ENCODE measurements at regions not wholly inside any gene's neighbourhood (a gene's known extent, or its start where the extent isn't known, plus 50 kb on each side); places are given as distances from the start of the nearest gene placed in this dataset.

DNA sequence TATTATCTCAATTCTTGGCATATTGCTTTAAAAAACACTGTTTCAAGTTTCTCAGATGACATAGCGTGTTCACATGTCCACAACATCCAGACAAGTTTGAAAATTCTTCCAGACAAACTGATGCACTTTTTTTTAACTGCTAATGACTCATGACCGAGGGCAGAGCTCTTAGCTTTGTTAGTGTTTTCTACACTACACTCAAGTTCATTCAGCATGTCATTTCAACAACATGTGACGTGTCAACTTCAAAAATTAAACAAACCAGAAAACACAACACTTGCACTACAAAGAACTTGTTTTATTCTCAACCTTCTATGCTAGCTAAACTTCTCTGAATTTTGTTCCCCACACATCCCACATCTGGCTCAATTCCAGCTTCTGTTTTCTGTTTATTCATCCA, 1186.3 kb upstream of the FLRT2 start:
- H3K27ac ChIP-seq (ENCODE audit: low read depth in 1 of 2, low read length in 1 of 2) = no peak overlapping the region
- peaks cover 0 to 3% (median 0%) of the 10 kb centered on the region in 5 donors for H3K4me1 ChIP-seq (ENCODE audit: control insufficient read depth in 5 of 5, insufficient read depth in 5 of 5, low read length in 5 of 5)
- ATAC-seq (ENCODE audit: insufficient read depth, low FRiP score) (no peak), DNase-seq (peak in 2 of 3 donors; percentile 50 to 54)
- TF ChIP-seq, protein P1, sequence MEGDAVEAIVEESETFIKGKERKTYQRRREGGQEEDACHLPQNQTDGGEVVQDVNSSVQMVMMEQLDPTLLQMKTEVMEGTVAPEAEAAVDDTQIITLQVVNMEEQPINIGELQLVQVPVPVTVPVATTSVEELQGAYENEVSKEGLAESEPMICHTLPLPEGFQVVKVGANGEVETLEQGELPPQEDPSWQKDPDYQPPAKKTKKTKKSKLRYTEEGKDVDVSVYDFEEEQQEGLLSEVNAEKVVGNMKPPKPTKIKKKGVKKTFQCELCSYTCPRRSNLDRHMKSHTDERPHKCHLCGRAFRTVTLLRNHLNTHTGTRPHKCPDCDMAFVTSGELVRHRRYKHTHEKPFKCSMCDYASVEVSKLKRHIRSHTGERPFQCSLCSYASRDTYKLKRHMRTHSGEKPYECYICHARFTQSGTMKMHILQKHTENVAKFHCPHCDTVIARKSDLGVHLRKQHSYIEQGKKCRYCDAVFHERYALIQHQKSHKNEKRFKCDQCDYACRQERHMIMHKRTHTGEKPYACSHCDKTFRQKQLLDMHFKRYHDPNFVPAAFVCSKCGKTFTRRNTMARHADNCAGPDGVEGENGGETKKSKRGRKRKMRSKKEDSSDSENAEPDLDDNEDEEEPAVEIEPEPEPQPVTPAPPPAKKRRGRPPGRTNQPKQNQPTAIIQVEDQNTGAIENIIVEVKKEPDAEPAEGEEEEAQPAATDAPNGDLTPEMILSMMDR (IDR thresholded peaks at IDR 0.05; ENCODE audit: control extremely low read depth, extremely low read depth) = no peak
- 70 to 79% methylated on average over 3 of the region's 3 CpGs for WGBS, 2 donors
- H3K4me3 ChIP-seq = no peak overlapping the region
- H3K36me3 ChIP-seq (ENCODE audit: control insufficient read depth in 4 of 4, insufficient read depth in 4 of 4, low read length in 4 of 4) = no peaks in the 10 kb centered on the region
- H3K9ac ChIP-seq (ENCODE audit: insufficient read depth in 1 of 2, low read length in 2 of 2) = no peak overlapping the region
- peaks cover 0 to 9% (median 0%) of the 10 kb centered on the region in 4 donors for H3K9me3 ChIP-seq (ENCODE audit: control insufficient read depth in 4 of 4, insufficient read depth in 3 of 4, low read length in 3 of 4)
- H3K27me3 ChIP-seq (ENCODE audit: control insufficient read depth in 3 of 3, insufficient read depth in 3 of 3, low read length in 2 of 3) = no peaks in the 10 kb centered on the region

DNA sequence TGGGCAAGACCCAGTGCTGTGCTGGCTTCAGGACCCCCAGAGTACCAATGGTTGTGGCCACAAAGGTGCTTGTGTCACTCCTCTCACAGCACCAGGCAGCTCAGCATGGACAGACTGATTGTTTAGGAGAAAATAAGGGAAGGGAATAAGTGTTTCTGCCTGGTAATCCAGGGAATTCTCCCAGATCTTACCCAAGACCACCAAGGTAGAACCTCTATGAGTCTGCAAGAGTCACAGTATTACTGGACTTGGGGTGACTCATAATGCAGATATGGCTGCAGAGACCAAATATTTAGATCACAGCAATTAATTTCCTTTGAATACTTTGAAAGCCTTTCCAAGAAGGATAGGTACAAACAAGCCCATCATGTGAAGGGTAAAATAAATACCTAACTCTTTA, 1178.3 kb upstream of the FLRT2 start:
- Histone ChIP-seq H3K36me3 (ENCODE audit: control insufficient read depth in 4 of 4, insufficient read depth in 4 of 4, low read length in 4 of 4) (no peaks in the 10 kb centered on the region), H3K4me1 (ENCODE audit: control insufficient read depth in 5 of 5, insufficient read depth in 5 of 5, low read length in 5 of 5) (no peaks in the 10 kb centered on the region), H3K9me3 (ENCODE audit: control insufficient read depth in 4 of 4, insufficient read depth in 3 of 4, low read length in 3 of 4) (peaks cover 0 to 2% (median 0%) of the 10 kb centered on the region in 4 donors), H3K9ac (ENCODE audit: insufficient read depth in 1 of 2, low read length in 2 of 2) (no peak overlapping the region), H3K27ac (ENCODE audit: low read depth in 1 of 2, low read length in 1 of 2) (no peak overlapping the region), H3K27me3 (ENCODE audit: control insufficient read depth in 3 of 3, insufficient read depth in 3 of 3, low read length in 2 of 3) (no peaks in the 10 kb centered on the region), H3K4me3 (no peak overlapping the region)
- ATAC-seq (ENCODE audit: insufficient read depth, low FRiP score) (no peak), DNase-seq (no peak)
- TF ChIP-seq, protein P1 (IDR thresholded peaks at IDR 0.05; ENCODE audit: control extremely low read depth, extremely low read depth) = no peak

DNA sequence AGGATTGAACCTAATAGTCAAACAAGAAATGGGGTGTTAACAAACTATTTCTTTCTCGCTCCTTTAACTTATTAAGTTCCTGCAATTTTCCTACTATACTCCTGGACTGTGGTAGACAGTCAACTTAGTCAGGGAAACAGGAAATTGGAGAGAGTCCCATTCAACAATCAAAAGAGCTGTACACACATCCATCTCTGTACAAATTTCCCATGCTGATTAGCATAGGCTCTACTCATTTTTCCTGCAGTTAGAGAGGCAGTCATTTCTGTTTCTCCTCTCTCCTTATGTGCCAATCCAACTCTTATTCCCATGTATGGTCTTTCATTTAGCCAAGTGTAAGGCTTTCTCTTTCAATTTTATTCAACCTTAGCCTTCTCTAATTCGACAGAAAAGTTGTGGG, 1168.5 kb upstream of the FLRT2 start:
- peaks cover 0 to 2% (median 0%) of the 10 kb centered on the region in 4 donors for H3K9me3 ChIP-seq (ENCODE audit: control insufficient read depth in 4 of 4, insufficient read depth in 3 of 4, low read length in 3 of 4)
- H3K27ac ChIP-seq (ENCODE audit: low read depth in 1 of 2, low read length in 1 of 2) = no peak overlapping the region
- no peak overlapping the region for H3K4me3 ChIP-seq
- H3K36me3 ChIP-seq (ENCODE audit: control insufficient read depth in 4 of 4, insufficient read depth in 4 of 4, low read length in 4 of 4) = no peaks in the 10 kb centered on the region
- DNase-seq (peak in 1 of 3 donors; percentile 10), ATAC-seq (ENCODE audit: insufficient read depth, low FRiP score) (no peak)
- TF ChIP-seq, protein P1 (IDR thresholded peaks at IDR 0.05; ENCODE audit: control extremely low read depth, extremely low read depth) = no peak
- no peak overlapping the region for H3K9ac ChIP-seq (ENCODE audit: insufficient read depth in 1 of 2, low read length in 2 of 2)
- 73 to 77% methylated on average over 2 of the region's 2 CpGs for WGBS, 2 donors
- H3K4me1 ChIP-seq (ENCODE audit: control insufficient read depth in 5 of 5, insufficient read depth in 5 of 5, low read length in 5 of 5) = no peaks in the 10 kb centered on the region
- no peaks in the 10 kb centered on the region for H3K27me3 ChIP-seq (ENCODE audit: control insufficient read depth in 3 of 3, insufficient read depth in 3 of 3, low read length in 2 of 3)

DNA sequence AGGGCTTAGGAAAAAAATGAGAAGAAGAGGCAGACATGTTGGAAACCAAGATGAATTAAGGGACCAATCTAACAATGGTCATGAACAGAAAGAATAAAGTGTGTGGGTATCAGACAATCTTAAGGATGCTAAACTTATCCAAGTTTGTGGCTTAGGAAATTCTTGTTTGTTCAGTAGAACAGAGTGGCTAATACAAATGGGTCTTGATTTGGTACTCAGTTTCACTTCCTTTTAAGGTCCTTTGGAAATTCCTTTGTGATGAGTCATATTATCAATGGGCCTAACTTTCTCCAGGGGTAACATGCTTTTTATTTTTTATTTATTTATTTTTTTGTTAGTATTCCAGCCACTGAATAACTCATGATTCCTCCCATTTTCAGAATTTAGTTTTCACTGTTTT, 1154.7 kb upstream of the FLRT2 start:
- Histone ChIP-seq H3K27me3 (ENCODE audit: control insufficient read depth in 3 of 3, insufficient read depth in 3 of 3, low read length in 2 of 3) (no peaks in the 10 kb centered on the region), H3K4me1 (ENCODE audit: control insufficient read depth in 5 of 5, insufficient read depth in 5 of 5, low read length in 5 of 5) (no peaks in the 10 kb centered on the region), H3K9me3 (ENCODE audit: control insufficient read depth in 4 of 4, insufficient read depth in 3 of 4, low read length in 3 of 4) (no peaks in the 10 kb centered on the region), H3K4me3 (no peak overlapping the region), H3K27ac (ENCODE audit: low read depth in 1 of 2, low read length in 1 of 2) (no peak overlapping the region), H3K9ac (ENCODE audit: insufficient read depth in 1 of 2, low read length in 2 of 2) (no peak overlapping the region), H3K36me3 (ENCODE audit: control insufficient read depth in 4 of 4, insufficient read depth in 4 of 4, low read length in 4 of 4) (no peaks in the 10 kb centered on the region)
- DNase-seq (no peak), ATAC-seq (ENCODE audit: insufficient read depth, low FRiP score) (no peak)
- TF ChIP-seq, protein P1 (IDR thresholded peaks at IDR 0.05; ENCODE audit: control extremely low read depth, extremely low read depth) = no peak
